Testis (tissue), 2 donors: ENCODE measurements at regions not wholly inside any gene's neighbourhood (a gene's known extent, or its start where the extent isn't known, plus 50 kb on each side); places are given as distances from the start of the nearest gene placed in this dataset.

Experiments used
- POLR2A ChIP-seq: fragments of 450-650 bp; IDR thresholded peaks from one replicate; pipeline ENCODE4 v1.6.1; 2017; ENCODE audit warnings: antibody characterized with exemption, mild to moderate bottlenecking, moderate library complexity
- TF ChIP-seq, protein P1 (sequence below), 3 experiments: fragments of 450-650 bp in 2 of 3; fragments of 200-600 bp in 1 of 3; sonication (generic) in 1 of 3; IDR thresholded peaks; one replicate each; pipeline ENCODE4 v1.5.1; 2016 to 2019; ENCODE audit warnings: antibody characterized with exemption in 3 of 3, mild to moderate bottlenecking in 2 of 3, moderate library complexity in 1 of 3

DNA sequence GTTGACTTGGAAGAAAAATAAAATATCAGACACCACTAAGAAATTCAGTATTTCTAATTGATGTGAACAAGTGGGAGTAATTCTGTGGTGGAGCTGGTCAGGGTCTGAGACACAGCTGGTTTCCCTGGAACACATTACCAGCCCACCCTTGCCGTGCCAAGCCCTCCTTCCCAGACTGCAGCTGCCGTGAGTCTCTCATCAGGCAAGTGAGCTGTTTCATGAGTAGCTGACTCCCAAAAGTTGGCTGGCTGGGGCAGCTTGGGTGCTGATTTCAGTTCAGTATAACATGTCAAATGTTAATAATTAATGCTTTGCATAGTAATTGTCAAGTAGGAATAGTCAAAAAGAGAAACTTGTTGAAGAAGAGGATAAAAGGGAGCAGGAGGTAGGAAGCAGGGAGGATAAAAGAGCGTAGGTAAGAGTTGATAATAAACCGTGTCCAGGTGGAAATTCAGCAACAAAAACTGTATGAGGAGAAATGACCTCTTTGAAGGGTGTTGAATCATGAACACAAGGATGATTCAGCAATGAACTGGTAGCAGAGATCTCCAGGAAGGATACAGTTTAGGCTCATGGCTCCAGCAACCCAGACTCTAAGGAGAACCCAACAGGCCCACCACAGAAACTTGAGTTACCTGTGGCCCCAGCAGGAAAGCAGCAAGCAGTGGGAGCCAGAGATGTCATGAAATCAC, 110.9 kb upstream of the SSTR4 start:
- TF ChIP-seq, protein P1, sequence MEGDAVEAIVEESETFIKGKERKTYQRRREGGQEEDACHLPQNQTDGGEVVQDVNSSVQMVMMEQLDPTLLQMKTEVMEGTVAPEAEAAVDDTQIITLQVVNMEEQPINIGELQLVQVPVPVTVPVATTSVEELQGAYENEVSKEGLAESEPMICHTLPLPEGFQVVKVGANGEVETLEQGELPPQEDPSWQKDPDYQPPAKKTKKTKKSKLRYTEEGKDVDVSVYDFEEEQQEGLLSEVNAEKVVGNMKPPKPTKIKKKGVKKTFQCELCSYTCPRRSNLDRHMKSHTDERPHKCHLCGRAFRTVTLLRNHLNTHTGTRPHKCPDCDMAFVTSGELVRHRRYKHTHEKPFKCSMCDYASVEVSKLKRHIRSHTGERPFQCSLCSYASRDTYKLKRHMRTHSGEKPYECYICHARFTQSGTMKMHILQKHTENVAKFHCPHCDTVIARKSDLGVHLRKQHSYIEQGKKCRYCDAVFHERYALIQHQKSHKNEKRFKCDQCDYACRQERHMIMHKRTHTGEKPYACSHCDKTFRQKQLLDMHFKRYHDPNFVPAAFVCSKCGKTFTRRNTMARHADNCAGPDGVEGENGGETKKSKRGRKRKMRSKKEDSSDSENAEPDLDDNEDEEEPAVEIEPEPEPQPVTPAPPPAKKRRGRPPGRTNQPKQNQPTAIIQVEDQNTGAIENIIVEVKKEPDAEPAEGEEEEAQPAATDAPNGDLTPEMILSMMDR (IDR thresholded peaks at IDR 0.05), result no peak
- no peak for TF ChIP-seq POLR2A
